ENCODE measurements at regions not wholly inside any gene's neighbourhood (a gene's known extent, or its start where the extent isn't known, plus 50 kb on each side); places are given as distances from the start of the nearest gene placed in this dataset.

DNA sequence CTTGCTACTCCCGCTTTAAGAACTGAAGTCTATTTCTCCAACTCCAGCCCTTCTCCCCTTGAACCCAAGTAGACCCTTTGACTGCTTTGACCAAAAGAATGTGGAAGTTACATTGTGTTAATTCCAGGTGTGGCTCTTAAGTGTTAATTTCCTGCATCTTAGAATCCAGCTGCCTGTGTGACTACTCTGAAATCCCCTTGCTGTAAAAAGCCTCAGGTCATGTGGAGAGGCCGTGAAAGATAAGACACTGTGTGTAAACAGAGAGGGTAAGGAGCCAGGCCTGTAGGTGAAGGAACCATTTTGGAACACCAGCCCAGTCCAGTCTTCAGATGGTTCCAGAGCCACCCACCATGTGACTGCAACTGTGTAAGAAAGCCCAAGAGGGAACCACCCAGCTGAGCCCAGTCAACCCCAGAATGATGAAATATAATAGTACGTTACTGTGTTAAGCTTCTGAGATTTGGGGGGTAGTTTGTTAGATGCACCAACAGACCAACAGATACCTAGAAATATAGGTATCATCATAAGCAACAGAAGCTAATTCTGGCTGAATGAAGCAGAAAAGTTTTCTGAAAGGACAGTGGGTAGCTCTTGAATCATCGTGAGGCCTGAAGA lies 59.4 kb upstream of the CCDC112 start:
- TF ChIP-seq, protein P1, sequence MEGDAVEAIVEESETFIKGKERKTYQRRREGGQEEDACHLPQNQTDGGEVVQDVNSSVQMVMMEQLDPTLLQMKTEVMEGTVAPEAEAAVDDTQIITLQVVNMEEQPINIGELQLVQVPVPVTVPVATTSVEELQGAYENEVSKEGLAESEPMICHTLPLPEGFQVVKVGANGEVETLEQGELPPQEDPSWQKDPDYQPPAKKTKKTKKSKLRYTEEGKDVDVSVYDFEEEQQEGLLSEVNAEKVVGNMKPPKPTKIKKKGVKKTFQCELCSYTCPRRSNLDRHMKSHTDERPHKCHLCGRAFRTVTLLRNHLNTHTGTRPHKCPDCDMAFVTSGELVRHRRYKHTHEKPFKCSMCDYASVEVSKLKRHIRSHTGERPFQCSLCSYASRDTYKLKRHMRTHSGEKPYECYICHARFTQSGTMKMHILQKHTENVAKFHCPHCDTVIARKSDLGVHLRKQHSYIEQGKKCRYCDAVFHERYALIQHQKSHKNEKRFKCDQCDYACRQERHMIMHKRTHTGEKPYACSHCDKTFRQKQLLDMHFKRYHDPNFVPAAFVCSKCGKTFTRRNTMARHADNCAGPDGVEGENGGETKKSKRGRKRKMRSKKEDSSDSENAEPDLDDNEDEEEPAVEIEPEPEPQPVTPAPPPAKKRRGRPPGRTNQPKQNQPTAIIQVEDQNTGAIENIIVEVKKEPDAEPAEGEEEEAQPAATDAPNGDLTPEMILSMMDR (IDR thresholded peaks at IDR 0.05; ENCODE audit: insufficient read depth, low read length): no peak
- no peak for TF ChIP-seq POLR2AphosphoS5 (IDR thresholded peaks at IDR 0.05; ENCODE audit: low read depth)
- TF ChIP-seq, protein P2, sequence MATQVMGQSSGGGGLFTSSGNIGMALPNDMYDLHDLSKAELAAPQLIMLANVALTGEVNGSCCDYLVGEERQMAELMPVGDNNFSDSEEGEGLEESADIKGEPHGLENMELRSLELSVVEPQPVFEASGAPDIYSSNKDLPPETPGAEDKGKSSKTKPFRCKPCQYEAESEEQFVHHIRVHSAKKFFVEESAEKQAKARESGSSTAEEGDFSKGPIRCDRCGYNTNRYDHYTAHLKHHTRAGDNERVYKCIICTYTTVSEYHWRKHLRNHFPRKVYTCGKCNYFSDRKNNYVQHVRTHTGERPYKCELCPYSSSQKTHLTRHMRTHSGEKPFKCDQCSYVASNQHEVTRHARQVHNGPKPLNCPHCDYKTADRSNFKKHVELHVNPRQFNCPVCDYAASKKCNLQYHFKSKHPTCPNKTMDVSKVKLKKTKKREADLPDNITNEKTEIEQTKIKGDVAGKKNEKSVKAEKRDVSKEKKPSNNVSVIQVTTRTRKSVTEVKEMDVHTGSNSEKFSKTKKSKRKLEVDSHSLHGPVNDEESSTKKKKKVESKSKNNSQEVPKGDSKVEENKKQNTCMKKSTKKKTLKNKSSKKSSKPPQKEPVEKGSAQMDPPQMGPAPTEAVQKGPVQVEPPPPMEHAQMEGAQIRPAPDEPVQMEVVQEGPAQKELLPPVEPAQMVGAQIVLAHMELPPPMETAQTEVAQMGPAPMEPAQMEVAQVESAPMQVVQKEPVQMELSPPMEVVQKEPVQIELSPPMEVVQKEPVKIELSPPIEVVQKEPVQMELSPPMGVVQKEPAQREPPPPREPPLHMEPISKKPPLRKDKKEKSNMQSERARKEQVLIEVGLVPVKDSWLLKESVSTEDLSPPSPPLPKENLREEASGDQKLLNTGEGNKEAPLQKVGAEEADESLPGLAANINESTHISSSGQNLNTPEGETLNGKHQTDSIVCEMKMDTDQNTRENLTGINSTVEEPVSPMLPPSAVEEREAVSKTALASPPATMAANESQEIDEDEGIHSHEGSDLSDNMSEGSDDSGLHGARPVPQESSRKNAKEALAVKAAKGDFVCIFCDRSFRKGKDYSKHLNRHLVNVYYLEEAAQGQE (IDR thresholded peaks at IDR 0.05; ENCODE audit: insufficient replicate concordance, low read depth): no peak
